ENCODE measurements at regions not wholly inside any gene's neighbourhood (a gene's known extent, or its start where the extent isn't known, plus 50 kb on each side); places are given as distances from the start of the nearest gene placed in this dataset.
"Not testable (repeated sequence)": the region's sequence is repeated elsewhere in the genome, so short reads cannot be mapped to it uniquely, and the experiment has no call there.

DNA sequence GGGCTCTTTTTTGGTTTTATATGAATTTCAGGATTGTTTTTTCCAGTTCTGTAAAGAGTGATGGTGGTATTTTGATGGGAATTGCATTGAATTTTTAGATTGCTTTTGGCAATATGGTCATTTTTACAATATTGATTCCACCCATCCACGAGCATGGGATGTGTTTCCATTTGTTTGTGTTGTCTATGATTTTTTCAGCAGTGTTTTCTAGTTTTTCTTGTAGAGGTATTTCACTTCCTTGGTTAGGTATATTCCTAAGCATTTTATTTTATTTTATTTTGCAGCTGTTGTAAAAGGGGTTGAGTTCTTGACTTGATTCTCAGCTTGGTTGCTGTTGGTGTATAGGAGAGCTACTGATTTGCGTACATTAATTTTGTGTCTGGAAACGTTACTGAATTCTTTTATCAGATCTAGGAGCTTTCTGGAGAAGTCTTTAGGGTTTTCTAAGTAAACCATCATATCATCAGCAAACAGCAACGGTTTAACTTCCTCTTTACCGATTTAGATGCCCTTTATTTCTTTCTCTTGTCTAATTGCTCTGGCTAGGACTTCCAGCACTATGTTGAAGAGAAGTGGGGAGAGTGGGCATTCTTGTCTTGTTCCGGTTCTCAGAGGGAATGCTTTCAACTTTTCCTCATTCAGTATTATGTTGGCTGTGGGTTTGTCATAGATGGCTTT lies 69.4 kb upstream of the GNG12 start:
- not testable (repeated sequence) for DNase-seq

DNA sequence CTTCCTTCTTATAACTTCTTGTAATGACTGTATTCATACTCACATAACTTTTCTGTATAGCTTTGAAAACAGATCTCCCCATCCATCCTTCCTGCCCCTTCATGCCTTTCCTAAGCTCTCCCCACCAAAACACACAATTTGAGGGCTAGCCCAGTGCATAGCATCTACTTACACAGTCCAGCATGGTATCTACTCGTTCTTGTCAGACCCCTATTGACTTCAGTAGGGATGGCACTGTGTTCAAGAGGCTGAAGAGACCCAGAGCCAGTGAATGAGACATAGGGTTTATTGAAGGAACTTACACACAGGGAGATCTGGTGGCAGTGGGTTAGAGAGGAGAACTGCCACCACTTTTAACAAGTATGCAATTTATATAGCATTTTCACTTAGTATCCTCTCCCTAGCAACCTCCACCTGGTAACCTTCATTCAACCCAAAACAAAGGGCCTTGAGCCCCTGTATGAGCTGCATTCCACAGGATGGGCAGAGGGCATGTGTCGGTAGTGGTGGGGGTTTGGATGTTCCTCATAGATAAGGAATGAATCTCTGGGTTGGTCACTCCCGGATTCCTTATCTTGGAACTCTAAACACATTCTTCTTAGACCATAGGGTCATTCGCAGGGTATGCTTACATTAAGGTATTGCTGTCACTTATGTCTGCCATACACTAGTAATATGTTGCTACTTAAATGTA lies 64.9 kb upstream of the GNG12 start:
- DNase-seq: no peak

DNA sequence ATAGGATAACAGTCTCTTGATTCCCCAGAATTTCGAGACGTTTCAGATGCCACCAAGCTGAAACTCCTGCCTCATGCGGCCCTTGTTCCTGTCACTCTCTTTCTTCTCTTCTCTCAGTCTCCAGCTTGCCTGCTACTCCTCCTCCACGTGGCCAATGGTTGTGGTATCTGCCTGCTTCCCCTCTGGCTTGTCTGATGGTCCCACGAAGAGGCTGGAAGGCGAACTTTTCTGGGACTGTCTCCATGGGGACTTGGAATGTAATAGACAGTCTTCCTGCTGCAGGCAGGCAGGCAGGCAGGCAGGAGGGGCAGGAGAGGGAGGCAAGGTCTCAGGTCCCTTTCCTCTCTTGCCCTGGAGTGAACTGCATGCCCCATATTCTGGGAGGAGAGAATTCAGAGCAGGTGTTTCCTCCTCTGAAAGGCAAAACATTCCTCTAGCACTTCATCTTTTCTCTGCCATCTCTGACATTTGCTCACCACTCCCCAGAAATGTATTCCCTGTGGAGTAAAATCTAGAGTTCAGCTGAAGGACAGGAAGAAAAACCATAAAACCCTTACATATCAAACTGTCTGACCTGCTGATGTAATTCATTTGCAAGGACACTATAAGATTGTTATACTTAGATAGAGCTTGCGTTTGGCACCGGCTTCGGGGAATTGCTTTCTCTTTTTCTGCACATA lies 64.1 kb upstream of the GNG12 start:
- no peak for DNase-seq

DNA sequence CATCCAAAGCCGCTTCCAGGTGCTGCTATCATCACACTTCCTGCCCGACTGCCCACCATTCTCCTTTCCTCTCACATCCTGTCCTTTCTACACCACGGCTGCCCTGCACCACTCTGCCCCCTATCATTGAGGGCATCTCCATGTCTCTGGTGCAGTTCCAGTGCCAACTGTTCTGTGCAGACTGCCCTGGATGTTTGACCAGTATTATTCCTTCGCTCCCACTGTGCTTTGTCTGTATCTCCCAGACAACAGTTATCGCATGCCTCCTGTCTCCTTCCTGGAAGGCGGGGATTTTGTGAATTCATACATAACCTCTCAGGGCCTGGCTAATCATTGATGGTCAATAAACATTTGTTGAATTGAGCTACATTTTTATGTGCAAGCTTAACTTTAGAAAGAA lies 63.6 kb upstream of the GNG12 start:
- DNase-seq: no peak

DNA sequence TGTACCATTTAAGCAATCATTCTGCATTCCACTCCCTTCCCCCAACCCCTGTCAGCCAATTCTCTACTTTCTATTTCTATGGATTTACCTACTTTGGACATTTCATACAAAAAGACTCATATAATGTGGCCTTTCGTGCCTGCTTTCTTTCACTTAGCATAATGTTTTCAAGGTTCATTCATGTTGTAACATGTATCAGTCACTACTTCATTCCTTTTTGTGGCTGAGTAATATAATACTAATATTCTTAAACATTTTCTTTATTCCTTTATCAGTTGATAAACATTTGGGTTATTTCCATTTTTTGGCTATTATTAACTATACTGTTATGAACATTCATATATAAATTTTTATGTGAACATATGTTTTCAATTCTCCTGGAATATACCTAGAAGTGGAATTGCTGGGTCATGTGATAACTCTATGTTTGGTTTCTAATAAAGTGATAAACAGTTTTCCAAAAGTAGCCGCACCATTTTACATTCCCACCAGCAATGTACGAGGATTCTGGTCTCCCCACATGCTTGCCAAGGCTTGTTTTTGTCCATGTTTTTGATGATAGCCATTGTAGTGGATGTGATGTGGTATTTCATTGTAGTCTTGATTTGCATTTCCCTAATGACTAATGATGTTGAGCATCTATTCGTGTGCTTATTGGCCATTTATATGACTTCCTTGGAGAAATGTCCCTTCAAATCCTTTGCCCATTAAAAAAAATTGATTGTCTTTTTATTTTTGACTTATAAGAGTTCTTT lies 61.9 kb upstream of the GNG12 start:
- no peak for DNase-seq

DNA sequence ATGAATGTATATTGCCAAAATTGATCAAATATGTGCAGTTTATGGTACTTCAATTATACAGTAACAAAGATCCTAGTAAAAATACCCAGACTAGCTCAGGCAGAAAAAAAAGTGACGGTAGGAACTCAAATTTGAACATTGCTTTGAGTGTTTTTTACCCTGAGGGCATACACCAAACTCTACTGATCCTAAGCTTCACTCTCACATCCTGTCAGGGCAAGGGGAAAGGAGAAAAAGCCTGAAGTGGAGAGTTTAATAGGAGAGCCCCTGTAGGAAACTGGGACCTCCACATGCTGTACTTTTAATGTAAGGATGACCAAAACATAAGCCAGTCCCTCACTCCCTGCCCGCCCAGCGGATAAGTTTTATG lies 59.8 kb upstream of the GNG12 start:
- no peak for DNase-seq

DNA sequence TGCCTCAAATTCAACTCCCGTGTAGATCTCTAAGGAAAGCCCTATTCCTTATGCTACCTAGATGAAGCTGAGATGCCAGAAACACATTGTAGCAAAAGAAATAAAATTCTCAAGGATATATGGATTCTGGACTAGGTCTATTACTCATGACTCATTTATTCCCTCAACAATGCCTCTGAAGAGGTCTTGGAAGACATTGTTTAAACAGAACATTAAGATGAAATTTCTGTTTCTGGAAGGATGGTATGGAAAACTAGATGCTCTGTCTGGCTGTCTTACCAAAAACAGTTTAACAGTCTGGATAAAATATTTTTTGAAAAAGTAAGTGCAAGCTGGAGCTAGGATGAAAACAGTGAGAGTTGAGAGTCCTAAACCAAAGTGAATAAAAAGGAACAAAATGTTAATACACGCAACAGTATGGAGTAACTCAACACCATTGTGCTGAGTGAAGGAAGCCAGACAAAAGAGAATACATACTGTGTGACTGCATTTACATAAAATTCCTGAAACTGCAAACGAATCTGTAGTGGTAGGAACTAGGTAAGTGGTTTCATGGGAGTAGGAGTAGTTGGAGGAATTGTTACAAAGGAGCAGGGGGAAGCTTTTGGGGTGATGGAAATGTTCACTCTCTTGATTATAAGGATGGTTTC lies 59.3 kb upstream of the GNG12 start:
- no peak for DNase-seq

DNA sequence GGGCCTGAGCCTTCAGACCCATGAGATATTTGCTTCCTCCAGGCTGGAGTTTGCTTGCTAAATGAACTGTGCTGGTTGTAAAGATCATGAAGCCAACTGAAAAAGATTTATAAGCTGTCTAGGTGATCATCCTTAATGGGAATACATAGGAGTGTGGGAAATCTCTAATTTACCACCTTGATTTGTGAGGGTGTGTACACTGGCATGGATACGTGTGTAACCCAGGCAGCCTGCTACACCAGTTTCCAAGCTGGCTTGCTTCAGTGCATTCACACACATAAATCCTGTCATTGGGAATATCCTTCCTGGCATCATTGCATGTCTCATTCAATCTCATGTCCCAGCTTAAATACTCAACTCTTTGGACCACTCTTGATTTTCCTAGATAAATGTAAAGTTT lies 57.6 kb upstream of the GNG12 start:
- no peak for DNase-seq

DNA sequence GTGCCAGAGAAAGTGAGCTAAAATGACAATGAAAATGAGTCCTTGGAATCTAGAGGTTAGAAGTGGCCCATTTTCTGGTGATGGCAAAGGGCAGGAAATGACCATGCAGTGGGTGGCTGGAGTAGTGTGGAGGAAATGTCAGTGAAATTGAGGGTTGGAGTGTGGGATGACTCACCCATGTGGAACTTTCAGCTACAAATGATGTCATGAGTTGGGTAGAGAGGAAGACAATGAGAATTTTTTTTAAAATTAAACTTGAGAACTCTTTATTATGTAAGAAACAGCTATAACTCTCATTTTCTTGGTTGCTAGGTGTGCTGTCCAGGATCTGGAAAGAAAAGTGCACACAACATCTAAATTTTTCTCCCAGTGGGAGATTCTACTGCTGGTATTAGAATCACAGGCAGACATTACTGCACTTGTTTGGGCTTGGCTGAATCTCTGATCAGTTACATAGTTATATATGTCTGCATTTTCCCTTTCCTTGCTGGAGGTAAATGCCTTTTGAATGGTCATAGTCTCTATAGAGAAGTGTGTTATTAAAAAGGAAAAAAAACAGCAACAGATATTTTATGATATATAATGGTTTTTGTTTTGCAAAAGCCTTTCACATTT lies 56.8 kb upstream of the GNG12 start:
- no peak for DNase-seq

DNA sequence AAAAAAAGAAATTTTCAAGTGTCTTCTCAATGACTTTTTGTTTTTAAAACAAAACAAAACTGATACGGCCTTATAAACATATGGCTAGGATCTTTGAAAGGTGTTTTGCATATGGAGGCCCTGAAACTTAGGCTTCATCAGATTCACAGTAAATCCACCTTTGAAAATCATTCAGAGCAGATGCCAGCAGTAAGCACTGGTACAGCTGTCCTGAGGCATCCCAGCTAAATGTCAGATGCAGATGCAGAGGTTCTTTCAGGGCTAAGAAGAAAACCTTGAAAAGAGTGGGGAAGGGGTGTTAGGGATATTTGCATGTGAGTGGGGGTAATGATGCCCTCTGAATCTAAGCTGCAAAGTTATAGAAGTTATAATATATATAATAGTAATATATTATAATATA lies 56.2 kb upstream of the GNG12 start:
- DNase-seq: no peak

DNA sequence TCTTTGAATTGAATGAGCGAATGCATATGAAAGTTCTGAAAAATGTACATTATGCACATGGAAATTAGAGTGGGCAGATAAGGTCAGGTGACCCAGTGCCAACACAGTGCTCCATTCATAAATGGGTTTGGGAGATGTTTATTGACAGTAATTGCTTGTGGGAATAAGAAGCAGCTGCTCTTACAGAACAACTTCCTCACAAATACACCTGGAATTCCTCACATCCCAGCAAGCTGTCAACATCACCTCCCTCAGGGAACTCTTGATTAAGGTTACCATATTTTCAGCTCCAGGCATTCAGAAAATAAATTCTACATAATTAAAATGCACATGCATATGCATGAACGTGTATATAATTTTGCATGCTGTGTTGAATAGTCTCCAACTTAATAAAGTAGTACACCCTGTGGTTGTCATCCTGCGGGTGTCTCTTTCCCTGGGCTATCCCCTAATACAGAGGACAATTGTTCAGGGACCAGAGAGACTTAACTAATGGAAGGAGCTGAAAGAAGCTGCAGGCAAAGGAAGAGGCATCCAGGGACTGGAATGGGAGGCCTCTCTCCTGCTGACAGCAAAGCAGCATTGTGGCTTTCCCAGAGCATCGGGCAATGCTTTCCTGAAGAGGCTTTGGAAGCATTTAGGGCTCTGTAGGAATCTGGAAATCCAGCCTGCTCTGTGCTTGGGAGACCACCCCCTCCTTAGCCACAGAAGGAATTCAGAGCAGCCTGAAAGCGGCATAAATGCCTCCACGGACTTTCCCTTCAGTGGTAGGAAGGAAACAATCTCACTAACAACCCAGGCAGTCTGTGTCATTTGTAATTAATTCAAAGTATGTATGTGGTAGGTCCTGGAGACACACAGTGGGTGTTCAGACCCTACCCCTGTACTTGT lies 55.2 kb upstream of the GNG12 start:
- no peak for DNase-seq

DNA sequence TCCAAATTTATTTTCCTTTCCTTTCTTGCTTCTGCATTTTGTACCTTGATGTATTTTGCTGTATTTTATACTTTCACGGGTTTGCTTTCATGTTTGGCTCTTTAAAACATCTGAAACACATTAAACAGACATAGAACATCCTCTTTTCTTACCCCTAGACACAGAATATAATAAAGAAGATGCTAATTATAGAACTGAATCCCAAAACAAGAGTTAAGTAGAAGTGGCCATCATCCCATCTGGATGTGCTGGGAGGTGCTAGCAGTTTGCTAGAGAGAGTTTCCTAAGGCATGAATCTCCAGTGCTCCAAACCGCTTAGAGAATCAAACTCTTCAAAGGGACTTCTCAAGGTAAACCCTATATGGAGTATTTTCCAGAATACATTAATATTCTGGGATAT lies 53.9 kb upstream of the GNG12 start:
- no peak for DNase-seq

DNA sequence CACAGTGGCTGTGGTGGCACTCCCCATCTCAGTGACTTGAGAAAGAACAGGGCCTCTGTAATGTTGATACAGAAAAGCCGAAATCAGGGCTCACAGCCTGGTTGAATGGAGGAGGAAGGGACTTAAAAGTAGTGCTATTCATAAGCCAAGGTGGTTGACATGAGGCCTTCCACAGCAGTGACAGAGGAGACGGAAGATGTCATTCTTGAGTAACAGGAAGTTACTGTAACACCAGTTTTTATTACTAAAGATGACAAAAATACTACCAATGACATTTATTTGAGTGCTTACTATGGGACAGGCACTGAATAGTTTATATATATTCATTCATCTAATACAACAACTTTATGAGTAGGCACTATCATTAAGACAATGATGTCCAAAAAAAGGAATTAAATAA lies 52.8 kb upstream of the GNG12 start:
- DNase-seq: no peak

DNA sequence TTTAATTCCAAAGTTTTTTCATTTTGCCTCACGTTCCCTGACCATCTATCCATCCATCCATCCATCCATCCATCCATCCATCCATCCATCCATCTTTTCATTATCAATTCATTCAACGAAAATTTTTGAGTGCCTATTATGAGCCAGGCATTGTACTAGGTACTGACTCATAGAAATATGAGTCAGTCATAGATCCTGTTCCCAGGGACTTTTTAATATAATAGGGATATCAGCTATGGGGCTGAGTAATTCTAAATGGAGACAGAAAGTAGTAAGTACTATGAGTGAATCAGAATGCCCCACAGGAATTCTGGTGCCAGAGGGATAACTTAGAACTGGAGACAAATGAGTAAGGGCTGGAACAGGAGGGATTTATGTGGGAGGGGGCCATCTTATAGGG lies 49.8 kb upstream of the GNG12 start:
- DNase-seq: no peak

All from CD4-positive, alpha-beta T cell treated with Interleukin-10 for 1 hour (primary cell).